Immature natural killer cell (primary cell): ENCODE measurements at regions not wholly inside any gene's neighbourhood (a gene's known extent, or its start where the extent isn't known, plus 50 kb on each side); places are given as distances from the start of the nearest gene placed in this dataset.
"Not testable (repeated sequence)": the region's sequence is repeated elsewhere in the genome, so short reads cannot be mapped to it uniquely, and the experiment has no call there.

ENCODE experiments used
- DNase-seq, 3 donors: peaks; one replicate each; pipeline ENCODE4 v3.0.0; 2022; ENCODE audit warnings: mixed read lengths in 1 of 3
- H3K27ac Mint-ChIP-seq, 6 donors: one replicate each; pipeline ENCODE4 v1.8.0; 2020; ENCODE audit warnings: mixed read lengths in 6 of 6, mild to moderate bottlenecking in 5 of 6, inconsistent platforms in 4 of 6, moderate library complexity in 3 of 6
- H3K27me3 Mint-ChIP-seq, 3 donors: one replicate each; pipeline ENCODE4 v1.8.0; 2020 to 2021; ENCODE audit warnings: low read depth in 3 of 3, mild to moderate bottlenecking in 3 of 3, mixed read lengths in 3 of 3, moderate library complexity in 3 of 3, inconsistent platforms in 1 of 3
- H3K36me3 Mint-ChIP-seq, 3 donors: one replicate each; pipeline ENCODE4 v1.8.0; 2020; ENCODE audit warnings: mixed read lengths in 3 of 3, inconsistent platforms in 2 of 3, mild to moderate bottlenecking in 2 of 3
- H3K4me1 Mint-ChIP-seq, 2 donors: one replicate each; pipeline ENCODE4 v1.8.0; 2020; ENCODE audit warnings: inconsistent platforms in 2 of 2, mild to moderate bottlenecking in 2 of 2, mixed read lengths in 2 of 2, moderate library complexity in 1 of 2
- H3K4me3 Mint-ChIP-seq, 5 donors: one replicate each; pipeline ENCODE4 v1.8.0; 2020; ENCODE audit warnings: mild to moderate bottlenecking in 5 of 5, mixed read lengths in 5 of 5, inconsistent platforms in 3 of 5, moderate library complexity in 3 of 5
- H3K9me3 Mint-ChIP-seq, 6 donors: one replicate each; pipeline ENCODE4 v1.8.0; 2020; ENCODE audit warnings: mild to moderate bottlenecking in 6 of 6, mixed read lengths in 6 of 6, inconsistent platforms in 4 of 6, moderate library complexity in 3 of 6

DNA sequence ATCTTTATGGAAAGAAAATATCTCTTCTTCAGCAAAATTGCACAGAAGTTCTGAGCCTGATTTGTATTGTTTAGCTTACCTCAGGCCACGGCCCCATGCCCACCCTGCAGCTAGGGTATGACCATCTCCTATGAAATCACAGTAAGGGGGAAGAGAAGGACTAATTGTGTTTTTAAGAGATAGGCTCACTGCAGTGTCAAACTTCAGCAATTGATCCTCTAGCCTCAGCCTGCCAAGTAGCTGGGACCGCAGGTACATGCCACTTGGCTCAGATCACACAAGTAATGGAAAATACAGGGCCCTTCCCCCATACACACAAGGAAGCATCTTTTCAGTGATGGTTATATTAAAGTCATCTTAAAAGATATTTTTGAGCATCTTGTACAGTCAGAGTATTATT lies 60.0 kb downstream of the DMAC1 start:
- Mint-ChIP-seq H3K27ac (no peak overlapping the region), H3K9me3 (no peaks in the 10 kb centered on the region), H3K4me1 (no peaks in the 10 kb centered on the region), H3K27me3 (peaks cover 0 to 11% (median 2%) of the 10 kb centered on the region in 3 donors), H3K4me3 (no peak overlapping the region), H3K36me3 (no peaks in the 10 kb centered on the region)
- no peak for DNase-seq

DNA sequence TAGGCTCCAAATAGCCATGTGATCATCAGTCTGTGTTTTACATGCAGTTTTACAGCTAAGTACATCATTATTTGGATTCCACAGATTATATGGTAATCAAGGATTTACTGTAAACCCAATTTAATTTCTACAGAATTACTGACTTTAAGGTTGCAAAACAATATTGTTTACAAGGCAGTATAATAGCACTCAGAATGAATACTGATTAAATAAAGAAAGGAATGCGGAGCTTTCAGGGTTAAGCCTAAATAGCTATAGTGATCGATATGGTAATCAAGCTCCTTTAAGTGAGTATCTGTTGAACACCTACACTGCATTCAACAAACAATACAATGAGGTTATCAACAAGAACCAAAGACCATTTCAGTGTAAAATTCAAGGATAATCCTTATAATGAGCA lies 64.3 kb downstream of the DMAC1 start:
- DNase-seq = no peak
- Mint-ChIP-seq H3K9me3 (no peaks in the 10 kb centered on the region), H3K27me3 (peaks cover 0 to 5% (median 0%) of the 10 kb centered on the region in 3 donors), H3K4me1 (no peaks in the 10 kb centered on the region), H3K36me3 (peaks cover 0 to 3% (median 0%) of the 10 kb centered on the region in 3 donors), H3K27ac (no peak overlapping the region), H3K4me3 (no peak overlapping the region)

DNA sequence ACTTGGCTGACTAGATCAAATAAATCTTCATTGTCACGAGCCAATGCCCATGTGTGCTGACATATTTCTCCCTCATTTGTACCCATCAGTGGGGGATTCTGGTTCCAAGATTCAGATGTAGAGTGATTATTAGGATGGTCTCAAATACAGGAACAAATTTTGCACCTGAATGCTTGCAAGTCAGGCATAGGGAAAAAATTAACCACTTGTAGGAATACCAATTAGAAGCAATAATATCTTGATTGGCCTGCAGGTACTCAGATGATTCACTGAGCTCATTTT lies 69.5 kb downstream of the DMAC1 start:
- no peaks in the 10 kb centered on the region for H3K27me3 Mint-ChIP-seq

DNA sequence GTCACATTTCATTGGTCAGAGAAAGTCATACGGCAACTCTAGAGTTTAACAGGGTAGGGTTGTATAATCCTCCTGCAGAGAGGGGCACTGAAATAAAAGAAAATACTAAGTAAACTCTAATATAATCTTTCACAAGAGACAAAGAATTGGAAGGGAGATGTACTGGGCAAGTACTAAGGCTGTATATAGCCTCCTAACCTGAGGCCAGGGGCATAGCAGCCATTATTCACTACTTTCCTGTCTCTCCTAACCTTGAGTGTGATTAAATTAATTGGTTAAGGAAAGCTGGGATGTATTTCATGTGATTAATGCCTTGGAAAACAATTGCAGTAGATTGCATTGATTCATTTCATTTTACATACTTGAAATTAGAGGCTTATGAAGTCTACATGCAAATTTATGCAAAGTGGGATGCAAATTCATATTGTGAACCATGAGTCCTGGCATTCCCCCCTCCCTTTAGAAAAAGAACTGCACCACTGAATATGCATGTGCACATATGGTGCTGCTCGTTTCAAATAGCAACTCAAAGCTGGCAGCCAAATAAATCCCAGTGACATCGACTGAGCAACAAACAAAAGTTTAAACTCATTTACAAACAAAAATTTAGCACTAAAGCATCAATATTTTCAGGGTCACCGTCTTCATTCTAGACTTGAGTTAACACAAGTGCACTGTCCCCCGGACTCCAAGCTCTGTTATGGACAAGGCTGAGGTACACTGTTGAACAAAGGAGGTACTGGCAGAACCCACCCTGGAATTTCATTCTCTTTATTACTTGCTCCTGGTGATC lies 70.0 kb downstream of the DMAC1 start:
- H3K9me3 Mint-ChIP-seq = no peaks in the 10 kb centered on the region

More for the DNA sequence above, 69.5 kb downstream of the DMAC1 start:
- H3K4me3 Mint-ChIP-seq = no peak overlapping the region
- H3K4me1 Mint-ChIP-seq = no peaks in the 10 kb centered on the region
- H3K27ac Mint-ChIP-seq = no peak overlapping the region
- DNase-seq = no peak
- H3K36me3 Mint-ChIP-seq = peaks cover 0 to 3% (median 0%) of the 10 kb centered on the region in 3 donors
- no peaks in the 10 kb centered on the region for H3K9me3 Mint-ChIP-seq

DNA sequence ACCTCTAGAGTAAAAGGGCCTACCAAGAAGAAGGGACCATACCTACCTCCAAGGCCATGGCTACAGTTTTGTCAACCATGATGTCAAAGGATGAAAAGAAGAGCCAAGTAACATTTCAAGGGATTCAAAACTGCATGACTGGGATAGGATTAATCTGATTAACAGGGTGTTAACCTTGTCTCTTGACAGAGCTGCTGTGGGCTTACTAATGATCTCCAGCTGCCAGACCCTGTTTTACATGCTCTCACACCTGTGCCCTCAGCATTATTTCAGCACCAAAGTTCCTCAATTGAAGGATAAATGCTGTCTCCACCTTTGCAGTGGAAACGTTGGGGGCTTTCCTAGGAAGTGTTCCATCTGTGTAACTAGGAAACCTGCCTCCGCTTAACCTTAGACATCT lies 78.3 kb downstream of the DMAC1 start:
- peaks cover 0 to 7% (median 5%) of the 10 kb centered on the region in 3 donors for H3K27me3 Mint-ChIP-seq
- no peaks in the 10 kb centered on the region for H3K36me3 Mint-ChIP-seq
- no peak overlapping the region for H3K27ac Mint-ChIP-seq
- DNase-seq = no peak
- H3K9me3 Mint-ChIP-seq = peaks cover 0 to 4% (median 0%) of the 10 kb centered on the region in 6 donors
- H3K4me3 Mint-ChIP-seq = no peak overlapping the region
- no peaks in the 10 kb centered on the region for H3K4me1 Mint-ChIP-seq

More for the DNA sequence above, 70.0 kb downstream of the DMAC1 start:
- no peak overlapping the region for H3K4me3 Mint-ChIP-seq
- no peaks in the 10 kb centered on the region for H3K27me3 Mint-ChIP-seq
- no peaks in the 10 kb centered on the region for H3K4me1 Mint-ChIP-seq
- no peak for DNase-seq
- H3K27ac Mint-ChIP-seq = no peak overlapping the region
- peaks cover 0 to 3% (median 0%) of the 10 kb centered on the region in 3 donors for H3K36me3 Mint-ChIP-seq

DNA sequence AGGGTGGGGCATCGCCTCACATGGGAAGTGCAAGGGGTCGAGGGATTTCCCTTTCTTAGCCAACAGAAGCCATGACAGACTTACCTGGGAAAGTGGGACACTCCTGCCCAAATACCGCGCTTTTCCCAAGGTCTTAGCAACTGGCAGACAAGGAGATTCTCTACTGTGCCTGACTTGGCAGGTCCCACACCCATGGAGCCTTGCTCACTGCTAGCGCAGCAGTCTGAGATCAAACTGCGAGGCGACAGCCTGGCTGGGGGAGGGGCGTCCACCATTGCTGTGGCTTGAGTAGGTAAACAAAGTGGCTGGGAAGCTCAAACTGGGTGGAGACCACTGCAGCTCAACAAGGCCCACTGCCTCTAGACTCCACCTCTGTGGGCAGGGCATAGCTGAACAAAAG lies 86.5 kb downstream of the DMAC1 start:
- not testable (repeated sequence) for H3K27me3 Mint-ChIP-seq, H3K36me3 Mint-ChIP-seq, H3K27ac Mint-ChIP-seq, DNase-seq, H3K4me3 Mint-ChIP-seq, H3K4me1 Mint-ChIP-seq, H3K9me3 Mint-ChIP-seq

DNA sequence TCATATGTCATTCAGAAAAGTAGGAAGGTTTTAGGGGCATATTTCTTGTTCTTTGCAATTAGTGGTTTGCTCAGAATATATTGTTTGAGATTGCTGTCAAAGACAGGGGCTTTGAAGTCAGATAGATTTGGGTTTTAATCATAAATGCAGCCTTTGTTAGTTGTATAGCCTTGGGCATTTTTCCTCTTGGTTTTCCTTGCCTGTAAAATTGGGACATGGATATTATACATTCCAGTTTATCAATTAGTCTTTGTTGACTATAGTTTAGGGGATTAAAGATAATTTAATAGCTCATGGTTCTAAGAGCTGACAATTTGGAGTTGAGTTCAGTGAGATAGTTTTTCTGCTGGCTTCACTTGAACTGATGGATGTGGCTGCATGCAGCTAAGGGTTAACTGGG lies 88.9 kb downstream of the DMAC1 start:
- H3K4me1 Mint-ChIP-seq = no peaks in the 10 kb centered on the region
- H3K27me3 Mint-ChIP-seq = peaks cover 2 to 4% (median 3%) of the 10 kb centered on the region in 3 donors
- no peaks in the 10 kb centered on the region for H3K36me3 Mint-ChIP-seq
- H3K9me3 Mint-ChIP-seq = peaks cover 0 to 3% (median 0%) of the 10 kb centered on the region in 6 donors
- no peak overlapping the region for H3K27ac Mint-ChIP-seq
- H3K4me3 Mint-ChIP-seq = no peak overlapping the region
- no peak for DNase-seq

DNA sequence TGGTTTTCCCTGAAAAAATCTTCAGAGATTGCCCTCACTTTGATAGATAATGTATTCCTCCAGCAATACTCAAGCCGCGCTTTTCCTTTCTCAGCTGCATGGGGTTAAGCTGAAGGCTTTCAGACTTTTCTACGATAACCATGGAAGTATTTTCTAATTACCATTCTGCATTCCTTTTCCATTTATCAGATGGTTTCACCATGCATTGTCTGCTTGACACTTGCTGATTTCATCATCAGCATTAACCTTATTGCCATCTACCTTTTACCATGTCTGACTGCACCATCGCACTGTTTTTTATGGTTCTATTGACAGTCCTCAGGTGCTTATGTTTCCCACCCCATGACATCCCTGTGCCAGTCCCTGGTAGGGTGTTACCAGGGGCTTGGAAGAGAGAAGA lies 91.6 kb downstream of the DMAC1 start:
- Mint-ChIP-seq H3K27ac (no peak overlapping the region), H3K4me3 (no peak overlapping the region), H3K36me3 (no peaks in the 10 kb centered on the region), H3K4me1 (no peaks in the 10 kb centered on the region), H3K9me3 (no peaks in the 10 kb centered on the region), H3K27me3 (peaks cover 2 to 11% (median 5%) of the 10 kb centered on the region in 3 donors)
- no peak for DNase-seq

DNA sequence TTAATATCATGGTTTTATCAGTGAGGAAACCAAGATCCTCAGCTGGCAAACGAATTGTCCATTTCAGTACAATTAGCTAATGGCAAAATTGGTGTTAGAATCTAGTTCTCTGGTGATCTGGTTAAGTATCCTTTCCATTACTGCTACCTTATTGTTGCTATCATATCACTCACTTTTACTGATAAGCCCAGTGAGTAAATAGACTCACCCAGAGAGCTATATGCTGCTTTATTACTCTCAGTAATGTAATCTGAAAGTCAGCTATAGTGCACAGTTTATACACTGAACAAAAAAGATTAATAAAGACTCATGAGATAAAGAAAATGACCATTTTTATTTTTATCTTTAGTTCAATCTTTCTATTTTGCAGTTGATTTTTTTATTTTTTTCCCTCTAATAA lies 95.0 kb downstream of the DMAC1 start:
- peaks cover 0 to 17% (median 2%) of the 10 kb centered on the region in 3 donors for H3K27me3 Mint-ChIP-seq
- H3K27ac Mint-ChIP-seq = no peak overlapping the region

DNA sequence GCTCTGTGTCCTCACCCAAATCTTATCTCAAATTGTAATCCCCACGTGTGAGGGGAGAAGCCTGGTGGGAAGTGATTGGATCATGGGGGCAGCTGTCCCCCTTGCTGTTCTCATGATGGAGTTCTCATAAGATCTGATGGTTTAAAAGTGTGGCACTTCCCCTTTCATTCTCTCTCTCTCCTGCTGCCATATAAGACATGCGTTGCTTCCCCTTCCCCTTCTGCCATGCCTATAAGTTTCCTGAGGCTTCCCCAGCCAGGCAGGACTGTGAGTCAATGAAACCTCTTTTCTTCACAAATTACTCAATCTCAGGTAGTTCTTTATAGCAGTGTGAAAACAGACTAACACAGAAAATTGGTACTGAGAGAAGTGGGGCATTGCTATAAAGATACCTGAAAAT lies 107.7 kb downstream of the DMAC1 start:
- Mint-ChIP-seq H3K9me3 (peaks cover 0 to 1% (median 0%) of the 10 kb centered on the region in 6 donors), H3K36me3 (no peaks in the 10 kb centered on the region), H3K4me3 (no peak overlapping the region), H3K27me3 (peaks cover 0 to 4% (median 1%) of the 10 kb centered on the region in 3 donors), H3K27ac (no peak overlapping the region), H3K4me1 (no peaks in the 10 kb centered on the region)
- no peak for DNase-seq

More for the DNA sequence above, 95.0 kb downstream of the DMAC1 start:
- no peak for DNase-seq
- H3K4me3 Mint-ChIP-seq = no peak overlapping the region
- H3K4me1 Mint-ChIP-seq = no peaks in the 10 kb centered on the region
- no peaks in the 10 kb centered on the region for H3K9me3 Mint-ChIP-seq
- no peaks in the 10 kb centered on the region for H3K36me3 Mint-ChIP-seq

DNA sequence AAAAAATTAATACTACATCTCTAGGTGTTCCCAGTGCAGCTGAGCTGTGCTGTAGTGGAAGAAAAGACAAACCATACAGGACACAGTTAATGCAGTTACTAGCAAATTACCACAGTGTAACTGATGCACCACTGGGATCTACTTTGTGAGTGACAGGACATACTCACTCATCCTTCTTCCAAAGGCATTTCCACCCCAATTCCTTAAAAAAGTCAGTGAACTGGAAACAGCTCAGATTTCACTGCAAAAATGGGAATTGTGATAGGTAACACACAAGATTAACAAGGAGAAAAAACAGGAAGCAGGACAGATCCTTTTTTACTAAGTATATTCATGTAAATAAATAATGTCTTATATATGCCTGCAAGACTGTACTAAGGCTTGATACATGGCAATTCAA lies 109.6 kb downstream of the DMAC1 start:
- DNase-seq = no peak
- Mint-ChIP-seq H3K4me1 (no peaks in the 10 kb centered on the region), H3K4me3 (no peak overlapping the region), H3K36me3 (no peaks in the 10 kb centered on the region), H3K9me3 (peaks cover 0 to 1% (median 0%) of the 10 kb centered on the region in 6 donors), H3K27me3 (peaks cover 0 to 1% (median 1%) of the 10 kb centered on the region in 3 donors), H3K27ac (no peak overlapping the region)

DNA sequence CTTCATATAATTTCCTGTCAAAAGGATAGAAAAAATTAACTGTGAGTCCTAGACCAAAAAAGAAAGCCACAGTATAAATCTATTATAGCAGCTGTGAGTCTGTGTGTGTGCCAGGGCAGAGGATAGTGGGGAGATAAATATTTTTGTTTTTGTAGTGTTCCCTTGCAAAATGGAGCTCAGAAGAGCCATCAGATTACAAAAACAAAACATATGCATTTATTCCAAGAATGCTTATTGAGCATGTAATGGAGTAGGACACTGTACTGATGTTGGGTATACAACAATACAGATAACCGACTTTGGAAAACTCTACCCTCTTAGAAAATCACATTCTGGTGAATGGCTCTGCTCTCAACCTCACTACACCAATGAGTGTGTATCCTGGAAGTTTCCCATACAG lies 111.0 kb downstream of the DMAC1 start:
- Mint-ChIP-seq H3K27ac (no peak overlapping the region), H3K4me3 (no peak overlapping the region), H3K27me3 (peaks cover 0 to 1% (median 0%) of the 10 kb centered on the region in 3 donors), H3K9me3 (peaks cover 0 to 1% (median 0%) of the 10 kb centered on the region in 6 donors), H3K36me3 (no peaks in the 10 kb centered on the region), H3K4me1 (no peaks in the 10 kb centered on the region)
- no peak for DNase-seq

DNA sequence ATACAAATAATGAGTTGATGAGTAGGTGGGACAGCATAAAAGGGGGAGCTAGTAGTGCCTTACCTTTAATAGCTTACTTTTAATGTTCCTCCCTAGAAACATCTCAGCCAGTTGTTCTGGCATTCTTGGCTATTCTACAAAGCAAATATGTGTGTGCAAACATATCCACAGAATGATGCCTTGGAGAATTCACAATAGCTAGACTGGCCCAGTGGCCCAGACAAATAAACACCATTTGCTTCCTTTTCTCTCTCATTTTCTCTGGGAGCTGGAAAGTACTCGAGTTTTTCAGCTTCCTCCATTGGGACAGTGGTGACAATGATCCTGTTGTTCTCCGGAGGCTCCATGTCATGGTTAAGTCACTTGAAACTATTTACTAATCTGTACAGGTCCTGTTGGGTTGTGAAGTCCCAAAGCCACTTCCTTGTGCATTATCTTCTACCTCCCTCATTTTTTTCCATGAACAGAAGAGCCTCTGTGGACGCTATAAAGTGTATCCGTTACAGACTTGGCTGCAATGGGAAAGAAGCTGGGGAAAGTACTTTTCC lies 122.9 kb downstream of the DMAC1 start:
- no peak overlapping the region for H3K4me3 Mint-ChIP-seq
- peaks cover 2 to 9% (median 3%) of the 10 kb centered on the region in 3 donors for H3K27me3 Mint-ChIP-seq
- DNase-seq = no peak
- H3K4me1 Mint-ChIP-seq = peaks cover 0 to 1% of the 10 kb centered on the region in 2 donors
- no peaks in the 10 kb centered on the region for H3K36me3 Mint-ChIP-seq
- no peak overlapping the region for H3K27ac Mint-ChIP-seq
- peaks cover 0 to 2% (median 0%) of the 10 kb centered on the region in 6 donors for H3K9me3 Mint-ChIP-seq

DNA sequence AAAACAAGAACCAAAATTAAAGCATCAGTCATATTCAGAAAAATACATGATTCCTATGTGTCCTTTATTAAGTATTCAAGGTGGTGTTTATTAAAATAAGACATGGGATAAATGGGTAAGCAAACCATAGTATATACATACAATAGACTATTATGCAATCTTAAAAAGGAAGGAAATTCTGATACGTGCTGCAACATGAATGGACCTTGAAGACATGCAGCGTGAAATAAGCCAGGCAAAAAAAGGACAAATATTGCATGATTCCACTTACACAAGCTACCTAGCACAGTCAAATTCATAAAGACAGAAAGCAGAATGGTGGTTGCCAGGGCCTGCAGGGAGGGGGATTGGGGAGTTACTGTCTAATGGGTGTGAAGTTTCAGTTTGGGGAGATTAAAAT lies 127.7 kb downstream of the DMAC1 start:
- Mint-ChIP-seq H3K36me3 (no peaks in the 10 kb centered on the region), H3K4me1 (peaks cover 0 to 1% of the 10 kb centered on the region in 2 donors), H3K4me3 (no peak overlapping the region), H3K27me3 (peaks cover 4 to 7% (median 5%) of the 10 kb centered on the region in 3 donors), H3K9me3 (peaks cover 0 to 3% (median 0%) of the 10 kb centered on the region in 6 donors), H3K27ac (no peak overlapping the region)
- no peak for DNase-seq

DNA sequence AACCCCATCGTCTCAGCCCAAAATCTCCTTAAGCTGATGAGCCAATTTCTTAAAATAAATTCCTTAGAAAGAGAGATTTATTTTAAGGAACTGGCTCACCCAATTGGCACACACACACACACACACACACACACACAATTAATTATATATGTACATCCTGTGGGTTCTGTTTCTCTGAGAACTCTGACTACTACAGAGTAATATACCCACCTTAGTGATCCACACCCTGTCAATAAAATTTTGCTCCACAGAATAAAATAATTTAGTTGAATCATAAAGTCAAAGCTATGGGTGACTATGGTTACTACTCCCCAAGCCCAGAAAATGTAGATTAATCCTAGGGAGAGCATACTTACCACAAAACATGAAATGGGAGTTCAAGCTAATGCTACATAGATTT lies 131.0 kb downstream of the DMAC1 start:
- H3K4me1 Mint-ChIP-seq = peaks cover 0 to 1% of the 10 kb centered on the region in 2 donors
- peaks cover 0 to 3% (median 0%) of the 10 kb centered on the region in 6 donors for H3K9me3 Mint-ChIP-seq
- peaks cover 4 to 5% (median 5%) of the 10 kb centered on the region in 3 donors for H3K27me3 Mint-ChIP-seq

More for the DNA sequence above, 131.0 kb downstream of the DMAC1 start:
- DNase-seq = no peak
- Mint-ChIP-seq H3K36me3 (no peaks in the 10 kb centered on the region), H3K27ac (no peak overlapping the region), H3K4me3 (no peak overlapping the region)
